Activated T-cell treated with anti-CD3 and anti-CD28 coated beads for 48 hours (primary cell): ENCODE measurements at regions not wholly inside any gene's neighbourhood (a gene's known extent, or its start where the extent isn't known, plus 50 kb on each side); places are given as distances from the start of the nearest gene placed in this dataset.

Experiments used
- DNase-seq: peaks from one replicate; pipeline ENCODE4 v3.0.0-alpha.2; 2020; ENCODE audit warnings: low read depth

DNA sequence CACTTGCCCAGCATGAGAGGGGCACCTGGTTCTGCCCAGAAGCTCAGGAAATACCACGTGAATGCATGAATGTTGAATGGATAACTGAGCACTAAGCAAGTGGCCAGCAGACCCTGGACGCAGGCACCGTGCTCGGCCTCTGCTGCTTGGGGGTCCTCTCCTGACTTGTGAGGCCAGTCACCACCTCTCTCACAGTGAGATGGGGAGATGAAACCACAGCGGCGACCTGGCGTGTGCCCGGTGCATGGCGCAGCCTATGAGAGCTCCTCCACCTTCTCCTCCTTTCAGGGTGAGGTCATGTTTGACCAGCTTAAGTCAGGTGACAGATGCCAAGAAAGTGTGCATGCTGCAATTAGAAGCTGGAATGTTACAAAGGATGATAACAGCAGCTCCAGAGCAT is 75.5 kb downstream of the HMX1 start:
- DNase-seq: no peak

DNA sequence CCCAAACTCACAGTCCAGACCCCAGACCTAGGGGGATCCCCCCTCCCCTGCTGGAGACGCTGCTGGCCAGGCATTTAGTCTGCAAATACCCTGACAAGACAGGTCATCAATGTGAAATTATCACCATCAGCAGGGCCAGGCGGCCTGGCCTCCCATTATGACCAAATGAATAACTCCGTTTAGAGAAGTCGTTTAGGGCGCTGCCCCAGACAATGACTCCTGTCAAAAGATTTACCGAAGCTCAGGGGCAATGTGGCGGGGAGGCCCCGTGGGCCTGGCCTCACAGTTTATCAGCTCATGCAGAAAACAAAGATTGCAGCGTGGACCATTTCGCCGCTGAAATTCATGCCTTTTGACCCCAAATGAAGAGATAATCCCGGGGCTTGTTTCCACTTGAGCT is 76.5 kb downstream of the HMX1 start:
- no peak for DNase-seq

DNA sequence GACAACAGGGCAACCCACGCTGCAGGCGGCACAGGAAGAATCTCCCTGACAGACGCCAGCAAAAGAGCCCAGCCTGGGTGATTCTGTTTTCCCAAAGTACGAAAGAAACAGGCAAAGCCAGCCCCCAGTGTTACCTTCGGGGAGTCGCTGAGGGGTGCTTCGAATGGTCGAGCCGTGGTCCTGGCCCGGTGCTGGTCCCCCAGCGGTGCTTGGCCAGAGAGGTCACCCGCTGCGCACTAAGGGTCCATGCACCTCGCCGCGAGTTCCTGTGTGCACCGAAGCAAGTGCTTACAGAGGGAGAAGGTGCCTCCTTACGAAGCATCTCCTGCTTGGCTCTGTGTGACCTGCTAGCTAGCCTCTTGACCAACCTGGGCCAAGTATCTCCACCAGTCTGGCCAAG is 77.1 kb downstream of the HMX1 start:
- DNase-seq: no peak

DNA sequence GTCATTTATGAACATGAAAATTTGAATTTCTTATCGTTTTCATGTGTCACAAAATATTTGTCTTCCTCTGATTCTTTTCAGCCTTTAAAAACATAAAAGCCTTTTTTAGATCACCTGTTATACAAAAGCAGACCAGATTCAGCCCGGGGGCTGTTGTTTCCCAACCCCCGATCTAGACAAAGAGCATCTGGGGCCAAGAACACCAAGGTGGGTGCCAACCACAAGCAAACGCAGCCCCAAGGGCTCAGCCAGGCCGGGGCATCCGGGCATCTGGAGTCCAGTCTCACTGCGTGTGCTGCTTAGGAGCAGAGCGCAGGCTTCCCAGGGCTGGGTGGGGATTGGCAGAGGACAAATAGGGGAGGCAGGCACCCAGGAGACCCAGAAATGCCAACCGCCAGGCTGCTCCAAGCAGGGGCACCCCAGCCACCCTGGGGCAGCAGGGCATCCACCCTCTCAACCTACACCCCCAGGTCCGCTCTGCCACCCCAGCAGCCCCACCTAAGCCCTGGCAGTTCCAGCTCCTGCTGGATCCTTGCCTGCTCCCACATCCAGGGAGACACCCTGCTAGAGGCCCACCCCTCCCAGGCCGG is 78.0 kb downstream of the HMX1 start:
- no peak for DNase-seq

DNA sequence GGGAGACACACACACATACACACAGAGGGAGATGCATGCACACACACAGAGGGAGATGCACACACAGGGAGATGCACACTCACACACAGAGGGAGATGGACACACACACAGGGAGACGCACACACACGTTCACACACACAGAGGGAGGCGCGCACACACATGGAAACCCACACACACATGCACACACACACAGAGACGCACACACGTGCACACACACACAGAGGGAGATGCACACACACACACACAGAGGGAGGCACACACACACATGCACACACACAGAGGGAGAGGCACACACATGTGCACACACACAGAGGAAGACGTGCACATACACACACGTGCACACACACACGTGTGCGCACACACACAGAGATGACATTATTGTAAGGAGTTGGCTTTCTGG is 79.1 kb downstream of the HMX1 start:
- DNase-seq: no peak

DNA sequence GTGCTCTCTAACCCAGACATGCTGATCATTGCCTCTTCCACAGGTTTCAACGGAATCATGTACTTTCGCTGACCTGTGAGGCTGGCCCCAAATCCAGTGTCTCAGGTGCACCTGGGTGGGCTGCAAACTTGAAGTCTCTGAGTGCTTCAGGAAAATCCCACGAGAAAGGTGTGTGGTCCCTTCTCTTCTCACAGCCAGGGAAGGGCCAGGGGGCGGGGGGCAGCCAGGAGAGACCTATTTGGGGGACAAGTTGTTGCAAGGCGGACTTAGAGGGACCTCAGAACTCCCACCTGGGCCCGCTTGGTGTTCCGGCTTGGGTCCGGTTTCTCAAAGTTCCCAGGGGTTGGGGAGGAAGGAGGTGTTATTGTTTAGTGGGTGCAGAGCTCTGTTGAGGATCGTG is 80.0 kb downstream of the HMX1 start:
- DNase-seq: no peak

DNA sequence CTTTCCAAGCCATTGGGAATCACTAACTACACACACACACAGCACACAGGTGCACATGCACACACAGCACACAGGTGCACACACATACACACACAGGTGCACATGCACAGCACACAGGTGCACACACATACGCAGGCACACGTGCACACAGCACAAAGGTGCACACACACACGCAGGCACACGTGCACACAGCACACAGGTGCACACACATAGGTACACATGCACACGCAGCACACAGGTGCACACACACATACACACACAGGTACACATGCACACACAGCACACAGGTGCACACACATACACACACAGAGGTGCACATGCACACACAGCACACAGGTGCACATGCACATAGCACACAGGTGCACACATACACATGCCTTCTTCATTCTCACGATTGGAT is 80.9 kb downstream of the HMX1 start:
- no peak for DNase-seq

DNA sequence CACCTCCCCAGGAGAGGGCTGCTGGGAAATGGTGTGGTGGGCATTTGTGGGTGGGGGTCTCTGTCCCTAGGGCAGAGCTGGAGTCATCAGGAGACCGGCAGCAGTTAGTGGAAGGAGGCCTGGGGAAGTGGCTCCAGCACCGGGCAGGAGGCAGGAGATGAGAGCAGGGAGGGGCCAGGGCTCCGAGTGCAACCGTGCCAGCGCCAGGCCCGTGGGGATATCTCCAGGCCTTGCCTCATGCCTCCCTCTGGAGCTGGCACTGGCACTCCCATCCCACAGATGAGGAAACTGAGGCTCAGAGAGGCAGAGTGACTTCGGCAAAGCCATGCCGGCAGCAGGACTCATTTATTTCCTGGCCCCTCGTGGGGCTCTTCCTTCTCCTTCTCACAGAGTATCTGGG is 83.5 kb downstream of the HMX1 start:
- no peak for DNase-seq

DNA sequence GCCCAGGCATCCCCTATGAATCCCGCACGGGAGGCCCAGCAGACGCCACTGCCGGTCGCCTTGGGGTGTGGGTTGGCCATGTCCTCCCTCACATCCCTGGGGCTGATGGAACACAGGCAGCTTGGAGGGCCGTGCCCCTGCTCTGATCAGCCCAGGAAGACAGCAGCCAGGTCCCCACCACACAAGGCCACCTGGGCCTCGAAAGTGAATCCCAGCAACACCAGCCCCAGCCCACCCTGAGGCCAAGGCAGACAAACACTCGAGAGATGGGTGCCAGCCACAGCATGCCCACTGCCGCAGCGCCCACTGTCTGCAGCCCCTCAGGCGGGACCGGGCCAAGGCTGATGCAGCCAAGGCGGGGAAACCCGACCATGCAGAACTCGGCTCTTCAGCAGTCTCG is 85.5 kb downstream of the HMX1 start:
- DNase-seq: no peak

DNA sequence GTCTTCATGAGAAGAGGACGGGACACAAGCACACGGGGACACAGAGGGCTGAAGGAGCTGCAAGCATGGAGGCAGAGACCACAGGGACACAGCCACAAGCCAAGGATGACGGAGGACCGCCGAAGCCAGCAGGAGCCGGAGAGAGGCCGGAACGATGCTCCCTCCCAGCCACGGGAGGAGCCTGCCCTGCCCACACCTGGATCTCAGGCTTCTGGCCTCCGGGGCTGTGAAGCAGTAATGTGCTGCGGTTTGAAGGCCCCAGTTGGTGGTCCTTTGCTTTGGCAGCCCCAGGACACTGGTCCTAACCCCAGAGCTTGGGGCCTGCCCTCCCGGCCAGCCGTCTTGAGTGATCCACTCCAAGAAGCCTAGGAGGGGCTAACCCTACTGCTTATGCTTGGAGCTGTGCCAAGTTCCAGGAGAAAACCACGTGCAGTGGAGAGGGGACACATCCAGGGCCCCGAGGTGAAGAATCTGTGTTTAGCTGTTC is 85.9 kb downstream of the HMX1 start:
- DNase-seq: no peak

DNA sequence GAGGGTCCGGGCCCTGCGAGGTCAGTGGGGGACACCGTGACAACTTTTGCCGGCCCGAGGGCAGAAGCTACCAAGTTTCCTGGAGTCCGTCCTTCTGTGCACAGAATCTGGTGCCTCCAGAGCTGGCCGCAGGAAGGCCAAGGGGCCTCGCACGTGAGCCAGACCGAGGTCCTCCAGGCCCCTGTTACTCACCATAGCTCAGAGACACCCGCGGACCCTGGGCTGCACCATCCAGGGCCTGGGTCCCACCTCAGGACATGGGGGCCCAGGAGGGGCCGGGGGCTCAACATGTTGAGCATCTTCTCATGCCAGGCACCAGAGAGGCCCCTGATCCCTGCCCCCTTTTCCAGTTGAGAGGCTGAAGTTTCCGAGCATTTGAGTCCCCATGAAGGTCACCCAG is 87.9 kb downstream of the HMX1 start:
- DNase-seq: no peak

DNA sequence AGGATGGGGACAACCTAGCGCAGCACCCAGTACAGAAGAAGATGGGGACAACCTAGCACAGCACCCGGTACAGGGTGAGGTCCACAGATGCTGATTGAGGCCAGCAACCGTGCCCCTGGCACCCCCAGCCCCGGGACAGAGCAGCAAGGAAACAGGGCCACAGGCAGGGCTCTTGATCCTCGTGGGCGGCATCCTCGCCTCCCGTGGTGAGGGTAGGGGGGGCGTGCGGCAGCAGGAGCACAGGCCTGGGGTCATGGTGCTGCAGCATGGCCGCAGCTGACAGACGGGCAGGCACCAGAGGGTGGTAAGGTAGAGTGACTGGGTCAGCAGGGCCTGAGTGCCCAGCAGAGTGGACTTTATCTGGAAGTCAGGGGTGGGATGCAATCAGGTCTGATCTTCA is 89.5 kb downstream of the HMX1 start:
- DNase-seq: no peak

DNA sequence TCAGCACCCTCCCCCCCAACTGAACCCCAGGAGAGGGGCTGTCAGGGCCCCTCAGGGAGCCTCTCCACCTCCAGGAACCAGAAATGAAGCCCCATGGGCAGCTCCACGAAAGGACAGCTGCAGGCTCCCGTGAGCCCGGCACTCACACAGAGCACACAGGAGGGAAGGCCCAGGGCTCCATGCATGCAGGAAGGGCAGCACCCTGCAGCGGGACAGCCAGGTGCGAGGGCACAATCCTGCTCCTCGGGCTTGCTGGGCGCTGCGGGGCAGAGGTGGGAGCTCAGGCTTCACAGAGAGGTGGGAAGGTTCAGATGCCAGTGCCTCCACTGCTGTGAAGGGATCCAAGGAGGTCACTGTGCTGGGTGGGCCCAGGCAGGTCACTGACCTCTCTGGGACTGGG is 90.0 kb downstream of the HMX1 start:
- no peak for DNase-seq

DNA sequence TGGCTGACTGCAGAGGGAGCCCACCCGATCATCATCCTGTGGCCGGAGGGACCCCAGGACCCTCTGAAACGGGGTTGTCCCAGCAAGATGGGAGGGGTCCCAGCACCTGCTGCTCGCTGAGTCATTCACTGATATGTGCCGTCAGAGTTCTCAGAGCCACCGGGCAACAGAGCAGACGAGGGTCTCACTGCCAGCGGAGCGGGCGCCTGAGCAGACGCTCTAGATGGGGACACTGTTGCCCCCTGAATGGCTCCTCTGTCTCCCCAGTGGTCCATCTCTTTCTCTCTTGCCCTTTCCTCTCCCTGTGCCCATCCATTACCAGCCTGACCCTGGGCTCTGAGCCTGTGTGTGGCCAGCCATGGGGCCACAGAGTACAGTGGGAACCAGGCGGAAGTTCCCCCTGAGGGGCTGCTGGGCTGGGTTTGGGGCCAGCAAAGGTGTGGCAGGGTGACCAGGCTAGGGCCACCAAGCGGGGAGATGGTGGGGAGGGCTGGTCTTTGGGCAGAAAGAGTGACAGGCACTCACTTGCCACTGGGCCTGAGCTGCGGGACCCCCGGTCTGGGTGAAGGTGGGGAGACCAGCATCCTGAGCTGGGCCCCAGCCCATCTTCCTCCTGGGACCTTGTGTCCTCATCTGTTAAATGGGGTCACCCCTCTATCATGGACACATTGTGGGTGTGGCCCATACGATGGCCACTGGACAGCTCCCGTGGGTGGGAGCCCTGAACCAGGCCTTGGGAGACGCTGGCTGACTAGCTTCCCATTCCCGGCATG is 90.9 kb downstream of the HMX1 start:
- DNase-seq: no peak

DNA sequence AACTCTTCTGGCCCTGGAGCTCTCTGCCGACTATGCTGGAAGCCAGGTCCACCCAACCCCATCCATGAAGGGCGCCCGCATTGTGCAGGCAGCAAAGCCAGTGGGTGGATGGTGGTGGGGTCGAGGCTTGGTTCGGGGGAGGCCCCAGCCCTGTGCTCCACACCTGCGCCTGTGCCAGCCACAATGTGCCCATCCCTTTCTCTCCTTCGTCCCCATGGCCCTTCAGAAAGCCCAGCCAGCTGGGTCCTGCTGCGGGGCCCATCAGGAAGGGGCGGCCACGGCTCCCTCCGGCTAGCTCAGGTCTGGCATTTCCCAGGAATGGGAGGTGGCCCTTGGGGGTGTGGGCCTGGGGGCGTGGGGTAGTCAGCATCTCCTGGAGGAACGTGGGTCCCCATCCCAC is 91.6 kb downstream of the HMX1 start:
- DNase-seq: no peak

DNA sequence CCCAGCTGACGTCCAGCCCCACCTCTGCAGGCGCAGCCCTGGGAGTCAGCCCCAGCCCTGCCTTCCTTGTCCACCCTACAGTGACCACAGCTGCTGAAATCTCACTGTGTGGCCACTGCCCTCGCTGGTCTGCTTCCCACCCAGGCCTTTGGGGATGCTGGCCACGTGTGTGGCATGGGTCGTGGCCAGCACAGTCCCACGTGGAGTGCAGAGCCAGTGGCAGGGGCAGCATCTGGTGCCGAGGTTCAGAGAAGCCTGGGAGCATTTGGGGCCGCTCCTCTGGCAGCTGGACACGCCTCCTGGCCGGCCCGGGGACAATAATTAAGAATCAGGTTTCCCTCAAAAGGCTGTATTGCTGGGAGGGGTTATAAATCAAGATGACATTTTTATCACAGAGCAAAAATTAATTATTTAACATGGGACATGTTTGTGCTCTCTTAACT is 92.1 kb downstream of the HMX1 start:
- no peak for DNase-seq

DNA sequence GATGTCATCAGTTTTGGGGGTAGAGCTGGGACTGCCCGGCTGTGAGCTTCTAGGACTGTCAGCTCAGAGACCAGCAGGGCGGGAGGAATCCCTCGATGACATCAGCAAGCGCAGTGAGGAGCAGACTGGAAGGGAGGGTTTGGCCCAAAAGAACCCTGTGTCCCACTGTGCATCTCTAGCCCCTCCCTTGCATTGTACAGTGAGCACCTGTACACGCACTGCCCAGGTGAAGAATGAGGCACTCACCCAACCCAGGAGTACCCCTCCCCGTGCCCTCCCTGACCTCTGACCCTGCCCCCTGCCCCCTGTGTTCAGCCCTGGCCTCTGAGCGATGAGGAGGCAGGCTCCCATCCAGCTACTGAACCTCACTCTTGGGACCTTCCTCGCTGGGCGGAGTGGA is 92.9 kb downstream of the HMX1 start:
- no peak for DNase-seq

DNA sequence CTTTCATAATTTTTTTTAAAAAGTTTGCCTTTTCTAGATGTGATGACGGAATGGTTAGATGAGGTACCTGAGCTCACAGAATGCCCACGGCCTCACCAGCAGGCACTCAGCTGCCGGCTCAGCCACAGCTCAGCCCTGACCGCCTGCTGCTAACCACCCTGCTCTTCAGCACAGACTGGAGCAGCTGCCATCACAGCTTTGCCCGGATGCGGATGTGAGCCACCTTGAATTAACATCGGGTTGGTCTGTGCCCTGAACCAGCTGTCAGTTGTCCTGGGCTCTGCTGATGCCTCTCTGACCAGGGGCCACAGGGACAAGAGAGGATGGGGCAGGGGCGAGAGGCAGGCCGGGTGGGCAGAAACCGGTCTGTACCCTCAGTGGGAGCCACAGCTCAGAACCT is 93.3 kb downstream of the HMX1 start:
- no peak for DNase-seq

DNA sequence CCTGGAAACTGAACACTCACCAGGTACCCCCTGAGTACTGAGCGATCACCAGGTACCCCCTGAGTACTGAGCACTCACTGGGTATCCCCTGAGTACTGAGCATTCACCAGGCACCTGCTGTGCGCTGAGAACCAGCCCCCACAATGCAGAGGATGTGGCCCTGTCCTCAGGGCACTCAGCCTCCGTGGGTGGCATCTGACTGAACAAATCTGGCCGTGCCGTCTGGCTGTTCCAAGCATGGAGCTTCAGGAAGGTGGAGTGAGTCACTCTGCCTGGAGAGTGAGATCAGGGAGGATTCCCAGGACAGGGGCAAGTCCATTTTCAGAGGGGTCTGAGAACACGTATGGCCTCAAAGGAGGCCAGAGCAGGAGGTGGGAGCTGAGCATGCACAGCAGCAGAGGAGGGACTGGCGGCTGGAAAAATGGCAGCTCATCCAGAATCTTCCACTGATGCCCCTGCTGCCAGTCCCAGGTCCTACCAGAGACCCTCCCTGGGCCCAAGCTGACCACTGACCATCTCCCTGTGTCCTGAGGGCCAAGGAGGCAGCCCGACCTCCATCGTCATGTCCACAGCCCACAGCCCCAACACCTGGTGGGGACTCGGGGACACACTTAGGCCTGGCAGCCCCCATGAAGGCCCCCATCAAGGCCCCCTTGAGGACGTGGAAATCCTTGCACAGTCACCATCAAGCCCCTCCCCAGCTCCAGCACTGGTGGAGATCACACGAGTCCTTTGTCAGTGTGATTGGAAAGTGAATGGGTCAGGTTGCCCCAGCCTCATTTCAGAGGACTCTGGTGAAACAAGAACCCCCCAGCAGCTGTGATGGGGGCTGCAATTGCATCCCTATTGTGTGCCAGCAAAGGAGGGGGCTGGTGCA is 94.1 kb downstream of the HMX1 start:
- no peak for DNase-seq

DNA sequence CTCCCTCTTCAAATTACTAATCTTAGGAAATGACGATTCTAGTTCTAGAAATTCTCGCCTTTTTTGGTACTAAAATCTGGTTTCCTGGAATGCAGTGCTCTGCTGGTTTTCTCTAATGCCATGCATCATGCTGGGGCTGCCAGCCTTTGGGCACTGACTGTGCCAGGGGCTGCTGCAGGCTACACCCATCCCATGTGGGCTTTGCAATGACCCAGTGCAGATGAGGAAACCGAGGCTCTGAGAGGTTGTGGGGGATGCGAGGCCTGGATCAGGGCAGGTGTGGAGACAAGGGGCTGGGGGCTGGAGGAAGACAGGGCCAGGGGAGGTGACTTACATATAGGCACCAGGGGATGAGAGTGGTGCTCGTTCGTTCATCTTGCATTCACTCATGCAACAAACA is 95.3 kb downstream of the HMX1 start:
- no peak for DNase-seq

DNA sequence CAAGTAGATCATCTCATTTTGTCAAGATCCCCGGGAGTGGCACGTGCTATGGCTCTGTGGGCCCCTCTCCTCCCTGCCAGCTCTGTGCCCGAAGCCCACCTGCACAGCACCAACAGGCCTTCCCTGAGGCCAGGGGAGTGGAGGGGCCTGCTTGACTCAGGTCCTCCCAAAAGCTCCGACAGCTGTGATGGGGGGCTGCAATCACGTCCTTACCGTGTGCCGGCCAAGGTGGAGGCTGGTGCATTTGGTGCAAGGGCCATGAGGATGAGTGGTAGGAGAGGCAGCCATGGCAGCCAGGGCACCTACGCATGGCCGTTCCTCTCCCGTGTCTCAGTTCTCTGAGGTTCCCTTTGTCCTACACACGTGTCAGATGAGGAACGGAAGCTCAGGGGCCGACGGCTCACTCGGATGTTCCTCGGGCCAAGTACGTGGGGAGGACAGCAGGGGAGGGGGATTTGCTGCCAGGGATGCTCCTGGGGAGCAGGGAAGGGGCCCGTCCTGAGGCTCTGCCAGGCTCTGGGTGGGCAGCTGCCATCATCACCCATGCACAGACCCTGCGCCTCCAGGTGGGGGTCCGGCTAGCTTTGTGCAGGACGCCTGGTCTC is 95.8 kb downstream of the HMX1 start:
- no peak for DNase-seq

DNA sequence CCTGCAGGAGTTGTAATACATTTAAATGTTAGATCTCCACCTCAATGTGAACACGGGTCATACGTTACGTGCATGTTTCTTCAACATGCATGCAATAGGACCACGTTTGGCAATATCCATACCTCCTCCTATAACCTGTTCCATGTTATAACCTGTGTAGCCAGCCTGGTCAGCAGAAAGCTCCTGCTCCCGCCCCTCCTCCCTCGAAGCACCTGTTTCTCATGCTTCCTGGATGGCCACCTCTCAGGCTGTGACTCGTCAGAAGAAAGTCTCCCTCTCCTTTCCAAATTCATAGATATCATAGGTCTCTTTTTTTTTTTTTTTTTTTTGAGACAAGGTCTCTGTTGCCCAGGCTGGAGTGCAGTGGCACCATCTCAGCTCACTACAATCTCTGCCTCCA is 96.5 kb downstream of the HMX1 start:
- no peak for DNase-seq

DNA sequence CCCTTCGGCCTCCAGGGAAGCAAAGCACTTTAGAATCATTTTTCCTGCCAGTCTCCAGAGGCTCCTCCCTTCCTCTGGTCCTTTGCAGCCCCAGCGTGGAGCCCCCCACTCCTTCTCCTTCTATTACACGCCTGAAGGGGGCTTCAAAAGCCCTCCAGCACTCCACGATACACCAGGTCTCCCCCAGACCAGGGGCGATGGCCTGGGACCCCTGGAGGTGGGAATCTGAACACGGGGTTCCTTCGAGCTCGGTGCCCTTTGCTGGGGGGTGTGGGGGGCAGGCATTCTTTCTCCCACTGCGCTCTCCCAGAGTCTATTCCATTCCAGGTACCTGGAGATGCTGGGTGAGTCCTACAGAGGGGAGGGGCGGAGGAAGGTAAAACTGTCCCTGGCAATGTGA is 97.6 kb downstream of the HMX1 start:
- no peak for DNase-seq
